ENCODE measurements at regions not wholly inside any gene's neighbourhood (a gene's known extent, or its start where the extent isn't known, plus 50 kb on each side); places are given as distances from the start of the nearest gene placed in this dataset.

- no peak overlapping the region for H3K27ac Mint-ChIP-seq (ENCODE audit: low read depth, unreplicated experiment)
- no peaks in the 10 kb centered on the region for H3K4me1 Mint-ChIP-seq (ENCODE audit: insufficient read depth, unreplicated experiment)
- ChIA-PET POLR2A (no interaction called here), CTCF (no interaction called here)
- TF ChIP-seq CTCF (IDR thresholded peaks at IDR 0.05; ENCODE audit: unreplicated experiment), result no peak
- no peak overlapping the region for H3K4me3 Mint-ChIP-seq (ENCODE audit: unreplicated experiment)
- intact Hi-C loops (cut with micrococcal nuclease), result no loop called here
- BruUV-seq (replicated peaks), result no TSS peak
- H3K27me3 Mint-ChIP-seq (ENCODE audit: insufficient read depth, unreplicated experiment), result no peaks in the 10 kb centered on the region
- no peak for DNase-seq (ENCODE audit: unreplicated experiment)
- peaks cover 13% of the 10 kb centered on the region for H3K9me3 Mint-ChIP-seq (ENCODE audit: unreplicated experiment)
- no peaks in the 10 kb centered on the region for H3K36me3 Mint-ChIP-seq (ENCODE audit: insufficient read depth, unreplicated experiment)
Measured at GRCh38 chrX:6372981-6373380, 144.3 kb upstream of the NLGN4X start.

- CTCF ChIA-PET, result no interaction called here
- Mint-ChIP-seq H3K36me3 (ENCODE audit: insufficient read depth, unreplicated experiment) (no peaks in the 10 kb centered on the region), H3K27ac (ENCODE audit: low read depth, unreplicated experiment) (no peak overlapping the region), H3K4me1 (ENCODE audit: insufficient read depth, unreplicated experiment) (no peaks in the 10 kb centered on the region), H3K9me3 (ENCODE audit: unreplicated experiment) (peaks cover 14% of the 10 kb centered on the region), H3K4me3 (ENCODE audit: unreplicated experiment) (no peak overlapping the region), H3K27me3 (ENCODE audit: insufficient read depth, unreplicated experiment) (no peaks in the 10 kb centered on the region)
- POLR2A ChIA-PET, result no interaction called here
- BruUV-seq (replicated peaks), result no TSS peak
- no peak for DNase-seq (ENCODE audit: unreplicated experiment)
- intact Hi-C loops (cut with micrococcal nuclease), result no loop called here
- no peak for TF ChIP-seq CTCF (IDR thresholded peaks at IDR 0.05; ENCODE audit: unreplicated experiment)
Measured at GRCh38 chrX:6371353-6371752, 142.7 kb upstream of the NLGN4X start.

GRCh38 chrX:6363188-6363587 is 134.5 kb upstream of the NLGN4X start:
- POLR2A ChIA-PET, result no interaction called here

GRCh38 chrX:6325437-6325836 is 96.8 kb upstream of the NLGN4X start:
- Mint-ChIP-seq H3K27me3 (ENCODE audit: insufficient read depth, unreplicated experiment) (no peaks in the 10 kb centered on the region), H3K4me1 (ENCODE audit: insufficient read depth, unreplicated experiment) (no peaks in the 10 kb centered on the region), H3K27ac (ENCODE audit: low read depth, unreplicated experiment) (no peak overlapping the region), H3K4me3 (ENCODE audit: unreplicated experiment) (no peak overlapping the region), H3K9me3 (ENCODE audit: unreplicated experiment) (peaks cover 39% of the 10 kb centered on the region), H3K36me3 (ENCODE audit: insufficient read depth, unreplicated experiment) (no peaks in the 10 kb centered on the region)
- no peak for DNase-seq (ENCODE audit: unreplicated experiment)
- POLR2A ChIA-PET, result no interaction called here
- TF ChIP-seq CTCF (IDR thresholded peaks at IDR 0.05; ENCODE audit: unreplicated experiment), result no peak
- BruUV-seq (replicated peaks), result no TSS peak
- intact Hi-C loops (cut with micrococcal nuclease), result no loop called here
- CTCF ChIA-PET, result no interaction called here

More at GRCh38 chrX:6363188-6363587, 134.5 kb upstream of the NLGN4X start:
- no TSS peak for BruUV-seq (replicated peaks)
- intact Hi-C loops (cut with micrococcal nuclease), result no loop called here
- Mint-ChIP-seq H3K4me1 (ENCODE audit: insufficient read depth, unreplicated experiment) (no peaks in the 10 kb centered on the region), H3K9me3 (ENCODE audit: unreplicated experiment) (peaks cover 27% of the 10 kb centered on the region), H3K27me3 (ENCODE audit: insufficient read depth, unreplicated experiment) (no peaks in the 10 kb centered on the region), H3K27ac (ENCODE audit: low read depth, unreplicated experiment) (no peak overlapping the region), H3K4me3 (ENCODE audit: unreplicated experiment) (no peak overlapping the region), H3K36me3 (ENCODE audit: insufficient read depth, unreplicated experiment) (no peaks in the 10 kb centered on the region)
- peak; percentile 6 for TF ChIP-seq CTCF (IDR thresholded peaks at IDR 0.05; ENCODE audit: unreplicated experiment)
- CTCF ChIA-PET, result interaction anchor here (0.6 to 1.6 kb wide), 4 partner anchors 16 to 474 kb away, joined by 3 to 4 read pairs (median 3); no protein-coding TSS in a partner anchor
- no peak for DNase-seq (ENCODE audit: unreplicated experiment)

Data from MCF 10A (cell line).